ENCODE measurements at regions not wholly inside any gene's neighbourhood (a gene's known extent, or its start where the extent isn't known, plus 50 kb on each side); places are given as distances from the start of the nearest gene placed in this dataset.
"Not testable (repeated sequence)": the region's sequence is repeated elsewhere in the genome, so short reads cannot be mapped to it uniquely, and the experiment has no call there.

- no peaks in the 10 kb centered on the region for H4K20me1 ChIP-seq (ENCODE audit: insufficient read depth, low read length, poor library complexity, severe bottlenecking)
- no peaks in the 10 kb centered on the region for H3K4me1 ChIP-seq (ENCODE audit: insufficient read depth, low read length, poor library complexity, severe bottlenecking)
- no peak overlapping the region for H3K4me2 ChIP-seq (ENCODE audit: low read depth, low read length, poor library complexity, severe bottlenecking)
- H3K9ac ChIP-seq (ENCODE audit: low read depth, low read length, poor library complexity, severe bottlenecking) = no peak overlapping the region
- no peaks in the 10 kb centered on the region for H3K27me3 ChIP-seq (ENCODE audit: insufficient read depth, low read length, poor library complexity, severe bottlenecking)
- no peaks in the 10 kb centered on the region for H3K9me3 ChIP-seq (ENCODE audit: insufficient read depth, low read depth, low read length)
- TF ChIP-seq EZH2phosphoT487 (IDR thresholded peaks at IDR 0.05; ENCODE audit: borderline replicate concordance) (no peak), CTCF (conservative IDR thresholded peaks at IDR 0.05; ENCODE audit: low read length) (no peak)
- H3K36me3 ChIP-seq (ENCODE audit: insufficient read depth, low read length) = no peaks in the 10 kb centered on the region
- no peak overlapping the region for H2AFZ ChIP-seq (ENCODE audit: low read length)
- no peaks in the 10 kb centered on the region for H3K79me2 ChIP-seq (ENCODE audit: insufficient read depth, low read length)
- no peaks in the 10 kb centered on the region for H3F3A ChIP-seq (ENCODE audit: low read depth)
- H3K9me2 ChIP-seq (replicated peaks; ENCODE audit: low read depth, low read length) = no peaks in the 10 kb centered on the region
- H3K4me3 ChIP-seq (ENCODE audit: low read length, poor library complexity, severe bottlenecking) = no peak overlapping the region
These were observed 195.8 kb upstream of the ETV3 start for GRCh38 chr1:157334041-157334440.

- not testable (repeated sequence) for H3K4me3 ChIP-seq (ENCODE audit: low read length, poor library complexity, severe bottlenecking); H3K9me2 ChIP-seq (replicated peaks; ENCODE audit: low read depth, low read length); H4K20me1 ChIP-seq (ENCODE audit: insufficient read depth, low read length, poor library complexity, severe bottlenecking); H3K79me2 ChIP-seq (ENCODE audit: insufficient read depth, low read length); H3F3A ChIP-seq (ENCODE audit: low read depth); H3K27me3 ChIP-seq (ENCODE audit: insufficient read depth, low read length, poor library complexity, severe bottlenecking); H3K9me3 ChIP-seq (ENCODE audit: insufficient read depth, low read depth, low read length); H2AFZ ChIP-seq (ENCODE audit: low read length); H3K4me1 ChIP-seq (ENCODE audit: insufficient read depth, low read length, poor library complexity, severe bottlenecking); H3K4me2 ChIP-seq (ENCODE audit: low read depth, low read length, poor library complexity, severe bottlenecking); H3K9ac ChIP-seq (ENCODE audit: low read depth, low read length, poor library complexity, severe bottlenecking); H3K36me3 ChIP-seq (ENCODE audit: insufficient read depth, low read length)
These were observed 192.0 kb upstream of the ETV3 start for GRCh38 chr1:157330177-157330576.

GRCh38 chr1:157328120-157328519 is 189.9 kb upstream of the ETV3 start:
- H3F3A ChIP-seq (ENCODE audit: low read depth); H3K4me3 ChIP-seq (ENCODE audit: low read length, poor library complexity, severe bottlenecking); H3K79me2 ChIP-seq (ENCODE audit: insufficient read depth, low read length); H3K4me2 ChIP-seq (ENCODE audit: low read depth, low read length, poor library complexity, severe bottlenecking); H3K36me3 ChIP-seq (ENCODE audit: insufficient read depth, low read length); H3K9me3 ChIP-seq (ENCODE audit: insufficient read depth, low read depth, low read length); H3K9ac ChIP-seq (ENCODE audit: low read depth, low read length, poor library complexity, severe bottlenecking); H3K9me2 ChIP-seq (replicated peaks; ENCODE audit: low read depth, low read length); H2AFZ ChIP-seq (ENCODE audit: low read length); H4K20me1 ChIP-seq (ENCODE audit: insufficient read depth, low read length, poor library complexity, severe bottlenecking); H3K4me1 ChIP-seq (ENCODE audit: insufficient read depth, low read length, poor library complexity, severe bottlenecking); H3K27me3 ChIP-seq (ENCODE audit: insufficient read depth, low read length, poor library complexity, severe bottlenecking): not testable (repeated sequence)

- no peak overlapping the region for H2AFZ ChIP-seq (ENCODE audit: low read length)
These were observed 188.1 kb upstream of the ETV3 start for GRCh38 chr1:157326173-157326859.

More at GRCh38 chr1:157326173-157326859, 188.1 kb upstream of the ETV3 start:
- Histone ChIP-seq H3K9ac (ENCODE audit: low read depth, low read length, poor library complexity, severe bottlenecking) (no peak overlapping the region), H3K27me3 (ENCODE audit: insufficient read depth, low read length, poor library complexity, severe bottlenecking) (no peaks in the 10 kb centered on the region), H3K4me2 (ENCODE audit: low read depth, low read length, poor library complexity, severe bottlenecking) (no peak overlapping the region), H3K9me3 (ENCODE audit: insufficient read depth, low read depth, low read length) (no peaks in the 10 kb centered on the region), H3K79me2 (ENCODE audit: insufficient read depth, low read length) (no peaks in the 10 kb centered on the region), H3K4me1 (ENCODE audit: insufficient read depth, low read length, poor library complexity, severe bottlenecking) (no peaks in the 10 kb centered on the region), H3F3A (ENCODE audit: low read depth) (no peaks in the 10 kb centered on the region), H3K9me2 (replicated peaks; ENCODE audit: low read depth, low read length) (no peaks in the 10 kb centered on the region), H4K20me1 (ENCODE audit: insufficient read depth, low read length, poor library complexity, severe bottlenecking) (no peaks in the 10 kb centered on the region), H3K4me3 (ENCODE audit: low read length, poor library complexity, severe bottlenecking) (no peak overlapping the region), H3K36me3 (ENCODE audit: insufficient read depth, low read length) (no peaks in the 10 kb centered on the region)
- TF ChIP-seq EZH2phosphoT487 (IDR thresholded peaks at IDR 0.05; ENCODE audit: borderline replicate concordance) (no peak), CTCF (conservative IDR thresholded peaks at IDR 0.05; ENCODE audit: low read length) (no peak)

Measured in Loucy (cell line).